HG03565 (cell line): ENCODE measurements at regions not wholly inside any gene's neighbourhood (a gene's known extent, or its start where the extent isn't known, plus 50 kb on each side); places are given as distances from the start of the nearest gene placed in this dataset.

ENCODE experiments used
- ATAC-seq: cut with Tn5 transposase; IDR thresholded peaks from one replicate; pipeline ENCODE4 v1.9.1; 2021; ENCODE audit warnings: mild to moderate bottlenecking, moderate library complexity; ENCODE audit not compliant: unreplicated experiment

GRCh38 chrY:8553614-8554013, 783.6 kb upstream of the TSPY4 start:
- ATAC-seq, result no peak

- no peak for ATAC-seq
These were observed 775.9 kb upstream of the TSPY4 start for GRCh38 chrY:8561385-8561784.

GRCh38 chrY:8562456-8563090, 774.7 kb upstream of the TSPY4 start:
- no peak for ATAC-seq

GRCh38 chrY:8564421-8564820, 772.8 kb upstream of the TSPY4 start:
- ATAC-seq, result no peak

- ATAC-seq, result no peak
These were observed 771.1 kb upstream of the TSPY4 start for GRCh38 chrY:8566198-8566597.

GRCh38 chrY:8570384-8570783, 766.9 kb upstream of the TSPY4 start:
- no peak for ATAC-seq

- ATAC-seq, result no peak
These were observed 764.3 kb upstream of the TSPY4 start for GRCh38 chrY:8572916-8573315.

- ATAC-seq, result no peak
These were observed 754.9 kb upstream of the TSPY4 start for GRCh38 chrY:8582277-8582850.

- ATAC-seq, result no peak
These were observed 754.1 kb upstream of the TSPY4 start for GRCh38 chrY:8583191-8583590.

GRCh38 chrY:8590641-8591040, 746.6 kb upstream of the TSPY4 start:
- no peak for ATAC-seq

GRCh38 chrY:8591821-8592516, 745.3 kb upstream of the TSPY4 start:
- ATAC-seq, result no peak

GRCh38 chrY:8594657-8595056, 742.6 kb upstream of the TSPY4 start:
- no peak for ATAC-seq

- ATAC-seq, result no peak
These were observed 738.1 kb upstream of the TSPY4 start for GRCh38 chrY:8599141-8599540.

- no peak for ATAC-seq
These were observed 726.6 kb upstream of the TSPY4 start for GRCh38 chrY:8610620-8611019.

- ATAC-seq, result no peak
These were observed 725.4 kb upstream of the TSPY4 start for GRCh38 chrY:8611815-8612214.

- ATAC-seq, result no peak
These were observed 719.0 kb upstream of the TSPY4 start for GRCh38 chrY:8618302-8618701.

GRCh38 chrY:8622156-8622555, 715.1 kb upstream of the TSPY4 start:
- no peak for ATAC-seq

GRCh38 chrY:8622856-8623255, 714.4 kb upstream of the TSPY4 start:
- ATAC-seq, result no peak

- ATAC-seq, result no peak
These were observed 707.6 kb upstream of the TSPY4 start for GRCh38 chrY:8629636-8630035.

- ATAC-seq, result no peak
These were observed 699.2 kb upstream of the TSPY4 start for GRCh38 chrY:8638111-8638510.

GRCh38 chrY:8644926-8645325, 692.3 kb upstream of the TSPY4 start:
- ATAC-seq, result no peak

- no peak for ATAC-seq
These were observed 684.8 kb upstream of the TSPY4 start for GRCh38 chrY:8652445-8652844.
